ENCODE measurements at regions not wholly inside any gene's neighbourhood (a gene's known extent, or its start where the extent isn't known, plus 50 kb on each side); places are given as distances from the start of the nearest gene placed in this dataset.
A peak's percentile ranks its signal among the peaks of the same experiment; 100 is the strongest.

DNA sequence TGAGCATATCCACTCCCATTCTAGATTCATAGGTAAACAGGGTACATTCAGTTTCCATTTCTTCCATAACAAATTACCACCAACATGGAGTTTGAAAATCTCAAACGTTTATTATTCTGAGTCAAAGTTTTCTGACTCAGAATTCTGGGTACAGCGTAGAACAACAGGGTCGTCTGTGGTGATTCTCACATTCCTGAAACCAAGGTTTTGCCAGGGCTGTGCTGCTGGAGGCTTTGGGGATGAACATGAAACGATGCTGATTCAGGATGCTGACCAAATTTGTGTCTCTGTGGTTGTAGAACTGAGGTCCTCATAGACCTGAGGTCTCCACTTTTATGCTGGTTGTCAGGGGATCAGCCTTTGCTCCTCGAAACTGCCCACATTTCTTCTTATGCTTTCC, 255.7 kb downstream of the DSEL start:
- no peak overlapping the region for H3K9ac ChIP-seq (replicated peaks in 1 of 4; ENCODE audit: extremely low read depth in 1 of 4, low read depth in 3 of 4, low read length in 3 of 4)
- H2BK15ac ChIP-seq (ENCODE audit: low read length): no peak overlapping the region
- H4K20me1 ChIP-seq (replicated peaks in 1 of 2; ENCODE audit: control insufficient read depth in 1 of 2, insufficient read depth in 2 of 2, low read length in 2 of 2): no peaks in the 10 kb centered on the region
- TF ChIP-seq TAF1 (IDR thresholded peaks at IDR 0.05; ENCODE audit: low read depth, low read length): no peak
- CTCF ChIA-PET (ENCODE audit: partially characterized antibody): no interaction called here
- FAIRE-seq: no peak
- H3K56ac ChIP-seq (replicated peaks; ENCODE audit: insufficient read length, low read depth, low read length): no peak overlapping the region
- no peak overlapping the region for H2BK12ac ChIP-seq (ENCODE audit: low read depth, low read length)
- no peak overlapping the region for H3K23ac ChIP-seq (ENCODE audit: insufficient read length)
- no peak overlapping the region for H4K5ac ChIP-seq (ENCODE audit: insufficient read length, low read depth, low read length)
- H3K36me3 ChIP-seq (ENCODE audit: control insufficient read depth in 2 of 4, insufficient read depth in 4 of 4, low read length in 3 of 4): no peaks in the 10 kb centered on the region
- H3K4me2 ChIP-seq (ENCODE audit: insufficient read depth in 1 of 2, low read depth in 2 of 2, low read length in 2 of 2): no peak overlapping the region
- peaks cover 0 to 1% (median 0%) of the 10 kb centered on the region in 4 experiments; a peak in 1 of 7 replicates for H3K4me1 ChIP-seq (replicated peaks in 1 of 4; ENCODE audit: control insufficient read depth in 3 of 4, insufficient read depth in 4 of 4, low read length in 3 of 4)
- no peak overlapping the region for H3K27ac ChIP-seq (ENCODE audit: low read depth, low read length)
- H3K27me3 ChIP-seq (replicated peaks in 1 of 4; ENCODE audit: control insufficient read depth in 3 of 4, extremely low read depth in 1 of 4, insufficient read depth in 3 of 4, low read length in 3 of 4): no peaks in the 10 kb centered on the region
- H3K14ac ChIP-seq (ENCODE audit: insufficient read length): no peak overlapping the region
- H2AK5ac ChIP-seq (ENCODE audit: low read depth, low read length): no peak overlapping the region
- no peaks in the 10 kb centered on the region for H3K9me3 ChIP-seq (ENCODE audit: insufficient read depth in 2 of 2, low read depth in 1 of 2, low read length in 1 of 2)
- H3K79me1 ChIP-seq (ENCODE audit: low read depth, low read length): no peaks in the 10 kb centered on the region
- H2BK120ac ChIP-seq (replicated peaks; ENCODE audit: low read depth, low read length): no peak overlapping the region
- POLR2A ChIA-PET (ENCODE audit: partially characterized antibody): no interaction called here
- no peak overlapping the region for H2BK20ac ChIP-seq (ENCODE audit: low read length)
- no peaks in the 10 kb centered on the region for H3K79me2 ChIP-seq (ENCODE audit: control insufficient read depth in 1 of 2, insufficient read depth in 2 of 2, low read length in 2 of 2)
- DNase-seq (ENCODE audit: low read depth in 1 of 2, low spot score in 2 of 2): no peak
- H2BK5ac ChIP-seq (ENCODE audit: low read depth, low read length): no peak overlapping the region
- 89% methylated on average over 5 of the region's 5 CpGs; no CpG with 5 or more reads in 1 of the 2 experiments for WGBS, 2 experiments (ENCODE audit: extremely low coverage in 1 of 2, insufficient coverage in 1 of 2, insufficient read length in 1 of 2, insufficient replicate concordance in 2 of 2, low coverage in 1 of 2, low lambda C conversion rate in 2 of 2, missing lambda C conversion rate in 1 of 2)
- peak overlapping the region; percentile 49 for H2AFZ ChIP-seq (ENCODE audit: low read length)
- H3K23me2 ChIP-seq (ENCODE audit: low read depth, low read length): no peaks in the 10 kb centered on the region
- no peak overlapping the region for H3K4ac ChIP-seq (replicated peaks; ENCODE audit: insufficient read length, low read depth, low read length)
- H3K4me3 ChIP-seq (ENCODE audit: extremely low read depth in 1 of 4, insufficient read depth in 2 of 4, low read depth in 3 of 4, low read length in 4 of 4): no peak overlapping the region
- no peak overlapping the region for H3K18ac ChIP-seq (ENCODE audit: extremely low read depth, low read length)
- H4K91ac ChIP-seq (replicated peaks; ENCODE audit: insufficient read length, low read length): no peak overlapping the region
- H4K8ac ChIP-seq (ENCODE audit: extremely low read depth, insufficient read depth, low read length): no peak overlapping the region

All from H1 (cell line).